Thymus (tissue), 11 donors: ENCODE measurements at regions not wholly inside any gene's neighbourhood (a gene's known extent, or its start where the extent isn't known, plus 50 kb on each side); places are given as distances from the start of the nearest gene placed in this dataset.

Source experiments
- DNase-seq, 9 donors: peaks; one replicate each; pipeline ENCODE4 v3.0.0-alpha.2; 2013; ENCODE audit warnings: low spot score in 9 of 9, low read depth in 6 of 9, missing footprints in 1 of 9
- H3K27ac ChIP-seq, 2 donors: one replicate each; pipeline ENCODE4 v1.5.1; 2013; ENCODE audit warnings: control low read depth in 1 of 2, low read depth in 1 of 2, low read length in 1 of 2, mild to moderate bottlenecking in 1 of 2, moderate library complexity in 1 of 2
- H3K27me3 ChIP-seq, 2 donors: one replicate each; pipeline ENCODE4 v1.5.1; 2013; ENCODE audit warnings: low read length in 1 of 2; ENCODE audit not compliant: control insufficient read depth in 2 of 2, insufficient read depth in 1 of 2
- H3K36me3 ChIP-seq, 2 donors: one replicate each; pipeline ENCODE4 v1.5.1; 2013; ENCODE audit warnings: low read length in 1 of 2, mild to moderate bottlenecking in 1 of 2, moderate library complexity in 1 of 2; ENCODE audit not compliant: control insufficient read depth in 2 of 2, insufficient read depth in 2 of 2
- H3K4me1 ChIP-seq, 2 donors: one replicate each; pipeline ENCODE4 v1.5.1; 2013; ENCODE audit warnings: low read length in 2 of 2; ENCODE audit not compliant: control insufficient read depth in 2 of 2, insufficient read depth in 2 of 2
- H3K4me3 ChIP-seq, 2 donors: one replicate each; pipeline ENCODE4 v1.5.1; 2013; ENCODE audit warnings: low read length in 2 of 2, control low read depth in 1 of 2, mild to moderate bottlenecking in 1 of 2
- H3K9me3 ChIP-seq, 2 donors: one replicate each; pipeline ENCODE4 v1.5.1; 2013; ENCODE audit warnings: low read length in 1 of 2, mild to moderate bottlenecking in 1 of 2; ENCODE audit not compliant: control insufficient read depth in 2 of 2, insufficient read depth in 1 of 2
- WGBS: extraction: QIAGEN DNeasy Blood & Tissue Kit; methylation state at CpG from one replicate; pipeline ENCODE4 v1.1.7; 2013; 5-methylcytosine and 5-hydroxymethylcytosine counted together
- donor health status: healthy.

DNA sequence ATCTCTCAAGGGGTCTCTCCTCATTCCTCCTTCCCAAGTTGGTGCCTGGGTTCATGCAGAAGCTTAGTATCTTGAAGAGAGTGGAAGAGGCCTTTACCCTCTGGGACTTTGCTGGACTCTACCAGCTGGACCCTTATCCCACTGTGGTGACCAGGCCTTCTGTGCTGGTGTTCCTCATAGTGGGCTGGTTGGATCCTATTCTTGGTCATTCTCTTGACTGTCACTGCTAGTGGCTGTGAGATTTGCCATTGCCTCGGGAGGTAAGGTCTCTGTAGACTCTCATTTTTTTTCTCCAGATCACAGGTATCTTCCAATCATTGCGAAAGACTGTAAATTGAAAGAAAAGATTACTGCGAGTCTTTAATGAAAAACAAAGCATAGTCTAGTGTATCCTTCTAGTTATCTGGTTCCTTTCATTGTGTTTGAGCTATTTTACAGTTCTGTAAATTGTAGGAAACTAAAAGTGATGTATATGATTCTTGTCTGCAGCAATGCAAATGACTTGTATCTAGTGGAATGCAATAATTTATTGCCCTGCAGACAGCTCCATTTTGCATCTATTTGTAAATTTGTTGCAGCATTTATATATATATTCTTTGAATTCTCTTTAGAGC lies 217.9 kb downstream of the AEBP2 start:
- 96% methylated on average over 3 of the region's 3 CpGs for WGBS
- no peaks in the 10 kb centered on the region for H3K9me3 ChIP-seq
- DNase-seq = no peak

DNA sequence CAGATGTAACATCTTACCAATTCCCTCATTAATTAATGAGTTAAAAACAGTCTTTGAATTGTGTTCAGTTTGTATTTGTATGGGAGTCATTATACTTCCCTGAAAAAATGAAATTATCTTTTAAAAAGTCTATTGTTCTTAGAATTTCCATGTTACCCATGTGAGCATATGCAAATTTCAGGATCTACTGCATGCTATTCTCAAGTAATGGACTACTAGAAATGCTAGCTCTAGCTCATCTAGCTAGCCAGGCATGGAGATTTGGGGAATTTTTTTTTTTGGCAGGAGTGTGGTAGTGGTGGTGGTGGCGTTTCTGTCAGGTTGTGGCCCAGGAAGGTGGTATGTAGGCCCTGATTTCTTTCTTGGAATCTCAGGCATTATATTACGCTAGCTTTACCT lies 218.4 kb downstream of the AEBP2 start:
- 98% methylated on average over 2 of the region's 2 CpGs for WGBS
- no peaks in the 10 kb centered on the region for H3K27me3 ChIP-seq
- no peaks in the 10 kb centered on the region for H3K9me3 ChIP-seq
- no peak overlapping the region for H3K4me3 ChIP-seq
- no peaks in the 10 kb centered on the region for H3K36me3 ChIP-seq
- H3K4me1 ChIP-seq = no peaks in the 10 kb centered on the region
- no peak for DNase-seq
- H3K27ac ChIP-seq = no peak overlapping the region

More for the DNA sequence above, 217.9 kb downstream of the AEBP2 start:
- Histone ChIP-seq H3K4me3 (no peak overlapping the region), H3K4me1 (no peaks in the 10 kb centered on the region), H3K27ac (no peak overlapping the region), H3K27me3 (no peaks in the 10 kb centered on the region), H3K36me3 (no peaks in the 10 kb centered on the region)

DNA sequence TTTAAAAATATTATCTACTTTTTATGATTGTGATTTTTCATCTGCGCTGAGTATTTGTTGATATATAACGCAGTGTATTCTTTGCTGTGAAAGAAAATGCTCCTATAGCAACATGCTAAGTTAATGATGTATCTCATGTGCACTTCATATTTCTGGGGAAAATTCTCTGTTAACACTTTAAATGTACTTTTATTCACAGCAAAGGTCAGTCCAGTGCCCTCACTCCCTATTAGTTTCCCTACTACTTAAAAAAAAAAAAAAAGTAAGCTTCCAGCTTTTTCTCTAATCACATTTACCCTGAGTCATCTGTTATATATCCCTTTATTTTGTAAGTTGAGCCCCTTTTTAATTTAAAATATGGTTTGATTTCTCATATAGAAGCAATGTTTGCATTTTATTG lies 219.8 kb downstream of the AEBP2 start:
- DNase-seq = no peak
- no peak overlapping the region for H3K4me3 ChIP-seq
- no peaks in the 10 kb centered on the region for H3K9me3 ChIP-seq
- WGBS = 99% methylated on average over 2 of the region's 2 CpGs
- H3K36me3 ChIP-seq = no peaks in the 10 kb centered on the region
- no peaks in the 10 kb centered on the region for H3K4me1 ChIP-seq
- H3K27me3 ChIP-seq = no peaks in the 10 kb centered on the region
- no peak overlapping the region for H3K27ac ChIP-seq

DNA sequence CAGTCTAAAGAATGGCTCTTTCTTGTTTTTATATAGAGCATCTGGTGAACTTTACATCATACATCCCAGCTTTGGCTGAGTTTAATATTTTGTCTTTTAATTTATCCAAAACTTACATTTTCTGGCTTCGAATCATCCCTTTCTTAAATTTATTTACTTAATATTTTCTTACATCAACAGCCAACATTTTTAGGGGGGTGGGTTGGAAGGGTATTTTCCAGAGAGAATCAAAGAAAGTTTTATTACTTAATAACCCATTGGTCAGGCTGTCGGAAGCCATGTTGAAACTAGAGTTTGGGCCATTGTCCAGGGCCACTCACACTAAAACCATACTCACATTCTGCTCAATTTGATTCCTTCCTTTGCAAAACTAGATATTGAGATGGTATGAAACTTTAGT lies 220.2 kb downstream of the AEBP2 start:
- Histone ChIP-seq H3K4me1 (no peaks in the 10 kb centered on the region), H3K4me3 (no peak overlapping the region), H3K27me3 (no peaks in the 10 kb centered on the region), H3K36me3 (no peaks in the 10 kb centered on the region), H3K27ac (no peak overlapping the region), H3K9me3 (no peaks in the 10 kb centered on the region)
- DNase-seq = no peak
- WGBS = 96% methylated on average over 2 of the region's 2 CpGs

DNA sequence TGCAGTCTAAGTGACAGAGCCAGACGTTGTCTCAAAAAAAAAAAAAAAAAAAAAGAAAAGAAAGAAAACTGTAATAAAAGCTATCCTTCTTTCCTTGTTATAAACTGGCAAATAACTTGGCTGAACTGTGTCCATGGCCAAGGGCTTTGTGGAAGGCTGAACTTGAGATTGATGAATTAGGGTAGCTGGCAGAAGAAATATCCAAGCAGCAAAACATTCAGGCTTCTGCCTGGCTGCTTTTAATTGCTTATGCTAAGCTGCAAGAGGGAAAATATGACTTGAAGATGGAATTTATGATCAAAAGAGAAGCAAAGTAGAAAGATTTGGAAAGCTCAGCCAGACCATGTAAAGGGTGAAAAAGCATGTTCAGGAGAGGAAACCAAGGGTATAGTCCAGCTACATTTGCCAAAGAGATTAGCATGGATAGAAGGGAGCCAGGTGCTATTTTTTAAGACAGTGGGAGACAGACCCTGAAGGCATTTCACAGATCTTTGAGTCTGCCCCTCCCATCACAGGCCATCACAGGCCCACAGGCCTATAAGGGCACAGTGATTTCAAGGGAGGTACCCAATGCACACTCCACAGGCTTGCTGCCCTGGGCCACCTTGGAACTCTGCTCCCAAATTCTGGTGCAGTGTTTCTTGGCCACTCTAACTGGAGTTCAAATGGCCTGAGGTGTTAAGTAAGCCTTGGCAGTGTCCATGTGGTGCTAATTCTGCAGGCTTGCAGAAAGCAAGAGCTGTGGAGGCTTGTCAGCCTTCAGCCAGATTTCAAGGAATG lies 226.0 kb downstream of the AEBP2 start:
- H3K27ac ChIP-seq = no peak overlapping the region
- H3K27me3 ChIP-seq = no peaks in the 10 kb centered on the region
- H3K36me3 ChIP-seq = no peaks in the 10 kb centered on the region
- 89% methylated on average over 1 of the region's 1 CpG for WGBS
- no peaks in the 10 kb centered on the region for H3K9me3 ChIP-seq
- no peak for DNase-seq
- H3K4me1 ChIP-seq = no peaks in the 10 kb centered on the region
- H3K4me3 ChIP-seq = no peak overlapping the region

DNA sequence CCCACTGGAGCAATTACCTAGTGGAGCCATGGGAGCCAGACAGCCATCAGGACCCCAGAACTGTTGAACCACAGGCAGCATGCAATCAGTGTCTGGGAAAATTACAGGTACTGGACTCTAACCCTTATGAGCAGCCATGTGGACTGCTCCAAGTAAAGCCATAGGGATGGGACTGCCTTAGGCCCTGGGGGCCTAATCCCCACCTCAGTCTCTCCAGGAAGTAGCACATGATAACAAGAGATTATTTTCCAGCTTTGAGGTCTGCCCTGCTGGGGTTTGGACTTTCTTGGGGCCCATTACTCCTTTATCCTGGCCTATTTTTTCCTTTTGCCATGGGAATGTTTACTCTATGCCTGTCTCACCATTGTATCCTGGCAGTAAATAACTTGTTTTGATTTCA lies 226.8 kb downstream of the AEBP2 start:
- Histone ChIP-seq H3K27me3 (no peaks in the 10 kb centered on the region), H3K4me3 (no peak overlapping the region), H3K9me3 (no peaks in the 10 kb centered on the region), H3K36me3 (no peaks in the 10 kb centered on the region), H3K4me1 (no peaks in the 10 kb centered on the region), H3K27ac (no peak overlapping the region)
- no peak for DNase-seq

DNA sequence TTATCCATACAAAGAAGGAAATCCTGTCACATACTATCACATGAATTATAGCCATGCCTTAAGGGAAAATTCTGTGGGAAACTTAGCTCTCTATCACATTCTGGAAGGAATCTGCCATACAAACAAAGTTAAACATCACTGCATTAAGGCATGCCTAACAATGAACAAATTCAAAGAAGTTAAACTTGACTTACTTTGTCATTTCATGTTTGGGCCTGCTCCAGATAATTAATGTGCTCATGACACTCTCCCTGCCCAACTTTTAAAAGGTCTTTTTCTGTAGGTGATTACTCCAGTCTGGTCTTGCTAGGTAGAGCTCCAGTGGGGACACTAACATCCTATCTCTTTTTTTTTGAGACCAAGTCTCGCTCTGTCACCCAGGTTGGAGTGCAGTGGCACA lies 230.5 kb downstream of the AEBP2 start:
- Histone ChIP-seq H3K4me3 (no peak overlapping the region), H3K27me3 (no peaks in the 10 kb centered on the region), H3K36me3 (no peaks in the 10 kb centered on the region), H3K27ac (no peak overlapping the region), H3K4me1 (no peaks in the 10 kb centered on the region), H3K9me3 (no peaks in the 10 kb centered on the region)
- no peak for DNase-seq
- WGBS = 95% methylated on average over 1 of the region's 1 CpG

DNA sequence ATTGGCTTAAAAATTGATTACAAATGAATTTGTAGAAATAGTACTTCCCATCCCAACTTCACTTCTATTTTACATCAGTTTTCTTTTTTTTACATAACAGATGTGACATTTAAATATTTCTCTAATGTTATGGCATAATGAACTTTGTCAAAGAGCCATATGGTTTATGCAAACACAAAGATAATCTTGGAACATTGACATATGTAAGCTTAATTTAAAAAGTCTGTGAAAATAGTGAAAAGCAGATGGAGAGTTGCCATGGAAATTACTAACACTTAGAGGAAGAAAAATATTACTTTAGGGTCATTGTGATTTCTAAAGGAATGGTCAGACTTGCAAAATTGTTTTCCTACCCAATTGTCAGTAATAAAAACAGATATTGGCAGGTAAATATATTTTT lies 232.4 kb downstream of the AEBP2 start:
- no peaks in the 10 kb centered on the region for H3K9me3 ChIP-seq
- no peak for DNase-seq
- H3K4me1 ChIP-seq = no peaks in the 10 kb centered on the region
- no peaks in the 10 kb centered on the region for H3K27me3 ChIP-seq
- H3K4me3 ChIP-seq = no peak overlapping the region
- no peak overlapping the region for H3K27ac ChIP-seq
- H3K36me3 ChIP-seq = no peaks in the 10 kb centered on the region

DNA sequence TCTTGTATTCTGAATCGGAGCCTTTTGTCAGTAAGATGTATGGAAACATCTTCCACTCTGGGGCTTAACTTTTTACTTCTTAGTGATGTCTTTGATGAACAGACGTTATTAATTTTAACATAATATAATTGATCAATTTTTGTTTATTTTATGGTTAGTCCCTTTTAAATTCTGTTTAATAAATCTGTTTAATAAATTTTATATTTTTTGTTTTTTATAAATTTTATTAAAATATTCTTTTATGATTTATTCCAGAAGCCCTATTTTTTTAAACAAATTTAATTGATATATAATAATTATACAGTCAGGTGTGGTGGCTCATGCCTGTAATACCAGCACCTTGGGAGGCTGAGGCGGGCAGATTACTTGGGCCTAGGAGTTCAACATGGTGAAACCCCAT lies 235.1 kb downstream of the AEBP2 start:
- no peaks in the 10 kb centered on the region for H3K27me3 ChIP-seq
- 77% methylated on average over 3 of the region's 3 CpGs for WGBS
- DNase-seq = no peak
- no peak overlapping the region for H3K4me3 ChIP-seq
- H3K9me3 ChIP-seq = no peaks in the 10 kb centered on the region
- no peaks in the 10 kb centered on the region for H3K36me3 ChIP-seq
- H3K4me1 ChIP-seq = no peaks in the 10 kb centered on the region
- no peak overlapping the region for H3K27ac ChIP-seq
